ENCODE measurements at regions not wholly inside any gene's neighbourhood (a gene's known extent, or its start where the extent isn't known, plus 50 kb on each side); places are given as distances from the start of the nearest gene placed in this dataset.

GRCh38 chr9:30120666-30121065 lies 2263.8 kb upstream of the ACO1 start (continued):
- TF ChIP-seq CHD7 (IDR thresholded peaks at IDR 0.05; ENCODE audit: insufficient replicate concordance, low read length), result no peak
- no peak for TF ChIP-seq KDM4A (IDR thresholded peaks at IDR 0.05; ENCODE audit: low read depth, low read length, severe bottlenecking)
- no peak for TF ChIP-seq POU5F1 (IDR thresholded peaks at IDR 0.05; ENCODE audit: low read depth, low read length)
- TF ChIP-seq, protein P1, sequence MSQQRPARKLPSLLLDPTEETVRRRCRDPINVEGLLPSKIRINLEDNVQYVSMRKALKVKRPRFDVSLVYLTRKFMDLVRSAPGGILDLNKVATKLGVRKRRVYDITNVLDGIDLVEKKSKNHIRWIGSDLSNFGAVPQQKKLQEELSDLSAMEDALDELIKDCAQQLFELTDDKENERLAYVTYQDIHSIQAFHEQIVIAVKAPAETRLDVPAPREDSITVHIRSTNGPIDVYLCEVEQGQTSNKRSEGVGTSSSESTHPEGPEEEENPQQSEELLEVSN (IDR thresholded peaks at IDR 0.05), result no peak
- no peak for TF ChIP-seq CBX5 (IDR thresholded peaks at IDR 0.05; ENCODE audit: low read depth, low read length)
- TF ChIP-seq SAP30 (IDR thresholded peaks at IDR 0.05; ENCODE audit: insufficient read depth, insufficient replicate concordance, low read length), result no peak
- no peak for TF ChIP-seq RFX5 (IDR thresholded peaks at IDR 0.05; ENCODE audit: borderline replicate concordance, low read depth, low read length)
- no peak for TF ChIP-seq NANOG (IDR thresholded peaks at IDR 0.05; ENCODE audit: insufficient read depth, low read depth, low read length, poor library complexity, severe bottlenecking)
- TF ChIP-seq, protein P2, sequence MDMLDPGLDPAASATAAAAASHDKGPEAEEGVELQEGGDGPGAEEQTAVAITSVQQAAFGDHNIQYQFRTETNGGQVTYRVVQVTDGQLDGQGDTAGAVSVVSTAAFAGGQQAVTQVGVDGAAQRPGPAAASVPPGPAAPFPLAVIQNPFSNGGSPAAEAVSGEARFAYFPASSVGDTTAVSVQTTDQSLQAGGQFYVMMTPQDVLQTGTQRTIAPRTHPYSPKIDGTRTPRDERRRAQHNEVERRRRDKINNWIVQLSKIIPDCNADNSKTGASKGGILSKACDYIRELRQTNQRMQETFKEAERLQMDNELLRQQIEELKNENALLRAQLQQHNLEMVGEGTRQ (IDR thresholded peaks at IDR 0.05; ENCODE audit: low read length), result no peak
- TF ChIP-seq KDM1A (IDR thresholded peaks at IDR 0.05; ENCODE audit: borderline replicate concordance, low read length), result no peak
